Karpas-422 (cell line): ENCODE measurements at regions not wholly inside any gene's neighbourhood (a gene's known extent, or its start where the extent isn't known, plus 50 kb on each side); places are given as distances from the start of the nearest gene placed in this dataset. TPM values are rescaled to one million over a fixed set of nuclear protein-coding genes. Genes with fewer than 3 reads are reported as not detected.

ENCODE experiments used
- DNase-seq: peaks from one replicate; pipeline ENCODE4 v3.0.0-alpha.2; 2015
- H2AFZ ChIP-seq: fragments of 200-600 bp; sonication (generic); 2 replicates; pipeline ENCODE4 v1.6.1; 2014; ENCODE audit warnings: antibody characterized with exemption, low read length, mixed read lengths
- H3K27ac ChIP-seq: fragments of 200-600 bp; sonication (generic); 2 replicates; pipeline ENCODE4 v1.5.1; 2014; ENCODE audit warnings: mild to moderate bottlenecking, low read length, moderate library complexity
- H3K27me3 ChIP-seq: fragments of 200-600 bp; sonication (generic); 2 replicates; pipeline ENCODE4 v1.6.1; 2014; ENCODE audit warnings: low read length, mixed read lengths
- H3K36me3 ChIP-seq: fragments of 200-600 bp; sonication (generic); 2 replicates; pipeline ENCODE4 v1.6.1; 2014; ENCODE audit warnings: low read length, mixed read lengths; ENCODE audit not compliant: insufficient read depth
- H3K4me1 ChIP-seq: fragments of 200-600 bp; sonication (generic); 2 replicates; pipeline ENCODE4 v1.6.1; 2014; ENCODE audit warnings: mild to moderate bottlenecking, low read length, mixed read lengths
- H3K4me2 ChIP-seq: fragments of 200-600 bp; sonication (generic); 2 replicates; pipeline ENCODE4 v1.6.1; 2014; ENCODE audit warnings: low read length, low read depth, mild to moderate bottlenecking; ENCODE audit not compliant: poor library complexity, severe bottlenecking
- H3K4me3 ChIP-seq: fragments of 200-600 bp; sonication (generic); 2 replicates; pipeline ENCODE4 v1.5.1; 2014; ENCODE audit warnings: mild to moderate bottlenecking, antibody characterized with exemption, low read length, mixed read lengths
- H3K79me2 ChIP-seq: fragments of 200-600 bp; sonication (generic); 2 replicates; pipeline ENCODE4 v1.6.1; 2014; ENCODE audit warnings: mild to moderate bottlenecking, low read length, mixed read lengths
- H3K9ac ChIP-seq: fragments of 200-600 bp; sonication (generic); 2 replicates; pipeline ENCODE4 v1.6.0; 2014; ENCODE audit warnings: low read length
- H3K9me2 ChIP-seq: fragments of 200-600 bp; sonication (generic), shearing (Covaris generic); replicated peaks from 2 replicates; pipeline ENCODE4 v1.6.0; 2014; ENCODE audit warnings: mild to moderate bottlenecking, low read length, moderate library complexity; ENCODE audit not compliant: insufficient read depth
- H3K9me3 ChIP-seq: fragments of 300-700, 200-600 bp; sonication (generic); 2 replicates; pipeline ENCODE4 v1.6.1; 2014; ENCODE audit warnings: low read length, mixed read lengths
- H4K20me1 ChIP-seq: fragments of 200-600 bp; sonication (generic); 2 replicates; pipeline ENCODE4 v1.6.1; 2014; ENCODE audit warnings: mild to moderate bottlenecking, antibody characterized with exemption, low read length, low read depth; ENCODE audit not compliant: insufficient read depth
- small RNA-seq: library from RNA; depleted of rRNA; stranded (forward); fragments of <200 nt; gene quantifications from one replicate; pipeline ENCODE3, GENCODE V24; 2014

- Histone ChIP-seq H3K79me2 (no peaks in the 10 kb centered on the region), H3K4me3 (no peak overlapping the region), H4K20me1 (no peaks in the 10 kb centered on the region), H2AFZ (no peak overlapping the region), H3K4me1 (no peaks in the 10 kb centered on the region), H3K36me3 (no peaks in the 10 kb centered on the region), H3K9me3 (peaks cover 4% of the 10 kb centered on the region), H3K4me2 (no peak overlapping the region), H3K27ac (no peak overlapping the region), H3K27me3 (no peaks in the 10 kb centered on the region), H3K9me2 (no peaks in the 10 kb centered on the region), H3K9ac (no peak overlapping the region)
- DNase-seq: no peak
These were observed 68.3 kb upstream of the DACH1 start for GRCh38 chr13:71935166-71935840.

GRCh38 chr13:71924931-71925330, 57.9 kb upstream of the DACH1 start:
- DNase-seq: no peak
- no peak overlapping the region for H3K27ac ChIP-seq
- H3K27me3 ChIP-seq: no peaks in the 10 kb centered on the region
- H2AFZ ChIP-seq: no peak overlapping the region
- no peaks in the 10 kb centered on the region for H3K79me2 ChIP-seq
- H3K4me2 ChIP-seq: no peak overlapping the region
- H3K9ac ChIP-seq: no peak overlapping the region
- no peak overlapping the region for H3K4me3 ChIP-seq
- H3K9me2 ChIP-seq: 0 out of 2 replicates have a peak, but pooled peaks cover 5% of the 10 kb centered on the region
- H3K4me1 ChIP-seq: no peaks in the 10 kb centered on the region
- H3K36me3 ChIP-seq: no peaks in the 10 kb centered on the region
- H4K20me1 ChIP-seq: no peaks in the 10 kb centered on the region
- 0 out of 2 replicates have a peak, but pooled peaks cover 6% of the 10 kb centered on the region for H3K9me3 ChIP-seq

- Histone ChIP-seq H3K9me3 (peaks cover 6% of the 10 kb centered on the region), H3K9ac (no peak overlapping the region), H2AFZ (no peak overlapping the region), H4K20me1 (no peaks in the 10 kb centered on the region), H3K79me2 (no peaks in the 10 kb centered on the region), H3K9me2 (0 out of 2 replicates have a peak, but pooled peaks cover 5% of the 10 kb centered on the region), H3K4me1 (no peaks in the 10 kb centered on the region), H3K27me3 (no peaks in the 10 kb centered on the region), H3K4me2 (no peak overlapping the region), H3K4me3 (no peak overlapping the region), H3K36me3 (no peaks in the 10 kb centered on the region), H3K27ac (no peak overlapping the region)
- no peak for DNase-seq
These were observed 55.2 kb upstream of the DACH1 start for GRCh38 chr13:71922194-71922593.

Small RNA genes lying in the stretch of these regions (small RNA-seq; reads per million reads assigned to genes)
- gene RF00263 (not detected), gene RF00411 (0.20 reads per million), gene RF00440 (not detected), gene RF02271 (not detected), gene RPL18AP17 (not detected)
